D721Med (cell line): ENCODE measurements at regions not wholly inside any gene's neighbourhood (a gene's known extent, or its start where the extent isn't known, plus 50 kb on each side); places are given as distances from the start of the nearest gene placed in this dataset.

Source experiments
- DNase-seq: peaks from one replicate; pipeline ENCODE4 v3.0.0; 2011; ENCODE audit warnings: low spot score; ENCODE audit not compliant: insufficient read length
- FAIRE-seq: peaks from 2 replicates; lab custom pipeline; 2011; peaks lifted over from hg19 to GRCh38; lab: Jason Lieb, UNC
- CTCF ChIP-seq: IDR thresholded peaks from 2 replicates; pipeline ENCODE4 v1.5.1; 2012; ENCODE audit warnings: mild to moderate bottlenecking, control low read depth; ENCODE audit not compliant: insufficient read depth; ENCODE audit errors: missing control alignments

GRCh38 chr1:222066539-222066938, 324.6 kb upstream of the DUSP10 start:
- FAIRE-seq (no peak), DNase-seq (no peak)
- no peak for TF ChIP-seq CTCF

- DNase-seq (no peak), FAIRE-seq (no peak)
- no peak for TF ChIP-seq CTCF
Measured at GRCh38 chr1:222065234-222065633, 323.3 kb upstream of the DUSP10 start.

- FAIRE-seq (no peak), DNase-seq (no peak)
- no peak for TF ChIP-seq CTCF
Measured at GRCh38 chr1:222064388-222065211, 322.7 kb upstream of the DUSP10 start.

GRCh38 chr1:222062640-222063039, 320.8 kb upstream of the DUSP10 start:
- DNase-seq (no peak), FAIRE-seq (no peak)
- TF ChIP-seq CTCF = no peak

GRCh38 chr1:222061711-222062359, 319.9 kb upstream of the DUSP10 start:
- no peak for FAIRE-seq

GRCh38 chr1:222060210-222060916, 318.5 kb upstream of the DUSP10 start:
- DNase-seq = no peak

More at GRCh38 chr1:222061711-222062359, 319.9 kb upstream of the DUSP10 start:
- DNase-seq = no peak
- no peak for TF ChIP-seq CTCF

More at GRCh38 chr1:222060210-222060916, 318.5 kb upstream of the DUSP10 start:
- FAIRE-seq = no peak
- no peak for TF ChIP-seq CTCF
